ENCODE measurements at regions not wholly inside any gene's neighbourhood (a gene's known extent, or its start where the extent isn't known, plus 50 kb on each side); places are given as distances from the start of the nearest gene placed in this dataset.

GRCh38 chr3:31232055-31233025 is 300.4 kb upstream of the STT3B start:
- H3K4me1 ChIP-seq = no peaks in the 10 kb centered on the region
- no peak overlapping the region for H3K27ac ChIP-seq
- intact Hi-C loops (cut with DNase I; ENCODE audit: low total_unique reads) = no loop called here
- H3K4me3 ChIP-seq = no peak overlapping the region
- H3K36me3 ChIP-seq (ENCODE audit: low read depth, missing control alignments) = no peaks in the 10 kb centered on the region
- TF ChIP-seq POLR2A (IDR thresholded peaks at IDR 0.05) = no peak
- no peak for TF ChIP-seq CTCF (IDR thresholded peaks at IDR 0.05)
- no peak for DNase-seq
- no peaks in the 10 kb centered on the region for H3K27me3 ChIP-seq
- H3K9me3 ChIP-seq = no peaks in the 10 kb centered on the region
- WGBS, 2 donors = 85 to 88% methylated on average over 10 to 12 of the region's 12 CpGs

- 89 to 96% methylated on average over 6 of the region's 6 CpGs for WGBS, 2 donors
- no peak for DNase-seq
Observed at GRCh38 chr3:31234145-31234544, 298.6 kb upstream of the STT3B start.

GRCh38 chr3:31235062-31235700 is 297.5 kb upstream of the STT3B start:
- DNase-seq = no peak
- Histone ChIP-seq H3K36me3 (ENCODE audit: low read depth, missing control alignments) (no peaks in the 10 kb centered on the region), H3K4me3 (no peak overlapping the region), H3K9me3 (no peaks in the 10 kb centered on the region), H3K27me3 (no peaks in the 10 kb centered on the region), H3K4me1 (no peaks in the 10 kb centered on the region), H3K27ac (no peak overlapping the region)
- no peak for TF ChIP-seq POLR2A (IDR thresholded peaks at IDR 0.05)
- TF ChIP-seq CTCF (IDR thresholded peaks at IDR 0.05) = no peak
- intact Hi-C loops (cut with DNase I; ENCODE audit: low total_unique reads) = no loop called here
- 76 to 87% methylated on average over 3 of the region's 3 CpGs for WGBS, 2 donors

More at GRCh38 chr3:31234145-31234544, 298.6 kb upstream of the STT3B start:
- no peak overlapping the region for H3K27ac ChIP-seq
- no peak for TF ChIP-seq POLR2A (IDR thresholded peaks at IDR 0.05)
- TF ChIP-seq CTCF (IDR thresholded peaks at IDR 0.05) = no peak
- no peaks in the 10 kb centered on the region for H3K36me3 ChIP-seq (ENCODE audit: low read depth, missing control alignments)
- no peak overlapping the region for H3K4me3 ChIP-seq
- H3K4me1 ChIP-seq = no peaks in the 10 kb centered on the region
- H3K9me3 ChIP-seq = no peaks in the 10 kb centered on the region
- intact Hi-C loops (cut with DNase I; ENCODE audit: low total_unique reads) = no loop called here
- no peaks in the 10 kb centered on the region for H3K27me3 ChIP-seq

GRCh38 chr3:31237887-31238286 is 294.8 kb upstream of the STT3B start:
- Histone ChIP-seq H3K4me1 (no peaks in the 10 kb centered on the region), H3K4me3 (no peak overlapping the region), H3K9me3 (no peaks in the 10 kb centered on the region), H3K36me3 (ENCODE audit: low read depth, missing control alignments) (no peaks in the 10 kb centered on the region), H3K27me3 (no peaks in the 10 kb centered on the region), H3K27ac (no peak overlapping the region)
- intact Hi-C loops (cut with DNase I; ENCODE audit: low total_unique reads) = no loop called here
- WGBS, 2 donors = 50 to 67% methylated on average over 4 of the region's 4 CpGs
- TF ChIP-seq POLR2A (IDR thresholded peaks at IDR 0.05) = no peak
- no peak for TF ChIP-seq CTCF (IDR thresholded peaks at IDR 0.05)
- DNase-seq = no peak
